GM18507 (cell line): ENCODE measurements at regions not wholly inside any gene's neighbourhood (a gene's known extent, or its start where the extent isn't known, plus 50 kb on each side); places are given as distances from the start of the nearest gene placed in this dataset.
"Not testable (repeated sequence)": the region's sequence is repeated elsewhere in the genome, so short reads cannot be mapped to it uniquely, and the experiment has no call there.

ENCODE experiments used
- DNase-seq: peaks from one replicate; pipeline ENCODE4 v3.0.0; 2011; ENCODE audit warnings: low read depth; ENCODE audit not compliant: insufficient read length; ENCODE audit errors: extremely low spot score
- FAIRE-seq: peaks from 2 replicates; lab custom pipeline; 2011; peaks lifted over from hg19 to GRCh38; lab: Jason Lieb, UNC

DNA sequence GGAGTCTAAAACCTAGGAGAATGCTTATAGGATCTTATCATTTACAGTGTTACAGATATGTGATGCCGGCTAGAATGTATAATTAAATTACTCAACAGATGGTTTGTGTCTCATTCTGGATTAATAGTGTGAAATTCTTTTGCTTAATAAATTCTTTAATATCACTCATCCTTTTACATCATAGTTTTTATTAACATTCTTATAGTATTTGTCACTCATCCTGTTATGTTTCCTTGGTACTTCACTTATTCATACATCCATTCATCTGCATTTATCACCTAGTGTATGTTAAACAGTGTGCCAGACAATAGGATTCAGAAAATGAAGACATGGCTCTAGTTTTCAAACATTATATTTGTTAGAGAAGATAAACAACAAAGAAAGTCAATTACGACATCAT is 468.7 kb downstream of the FRK start:
- FAIRE-seq (no peak), DNase-seq (no peak)

DNA sequence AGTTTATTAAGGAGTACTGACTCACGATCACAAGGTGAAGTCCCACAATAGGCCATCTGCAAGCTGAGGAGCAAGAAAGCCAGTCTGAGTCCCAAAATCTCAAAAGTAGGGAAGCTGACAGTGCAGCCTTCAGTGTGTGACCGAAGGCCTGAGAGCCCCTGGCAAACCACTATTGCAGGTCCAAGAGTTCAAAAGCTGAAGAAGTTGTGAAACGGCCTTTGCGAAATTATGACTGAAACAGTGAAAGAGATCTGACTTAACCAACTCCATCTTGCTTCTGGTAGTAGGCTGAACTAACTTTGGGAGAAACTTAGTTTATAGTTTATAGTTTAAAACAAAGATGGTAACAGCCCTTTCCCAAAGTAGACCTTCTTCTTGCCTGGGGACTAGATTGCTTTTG is 471.6 kb downstream of the FRK start:
- not testable (repeated sequence) for FAIRE-seq

DNA sequence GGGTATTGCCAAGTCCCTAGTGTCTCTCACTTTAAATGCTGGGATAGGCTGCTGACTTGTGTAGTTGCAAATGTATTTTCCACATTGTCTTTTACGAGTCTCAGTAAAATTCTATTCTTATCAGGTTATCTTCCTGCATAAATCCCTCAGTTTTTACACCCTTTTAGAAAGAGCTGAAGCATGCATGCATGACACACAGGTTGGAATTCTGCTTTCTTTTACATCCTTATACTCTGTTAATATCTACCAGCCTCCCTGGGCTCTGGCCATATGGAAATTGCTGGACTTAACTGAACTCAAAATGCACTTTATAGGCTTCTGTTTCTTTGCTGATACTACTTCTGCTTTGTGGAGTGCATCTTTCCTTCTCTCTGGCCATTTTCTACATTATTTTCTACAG is 477.4 kb downstream of the FRK start:
- DNase-seq (no peak), FAIRE-seq (no peak)

More for the DNA sequence above, 471.6 kb downstream of the FRK start:
- not testable (repeated sequence) for DNase-seq

DNA sequence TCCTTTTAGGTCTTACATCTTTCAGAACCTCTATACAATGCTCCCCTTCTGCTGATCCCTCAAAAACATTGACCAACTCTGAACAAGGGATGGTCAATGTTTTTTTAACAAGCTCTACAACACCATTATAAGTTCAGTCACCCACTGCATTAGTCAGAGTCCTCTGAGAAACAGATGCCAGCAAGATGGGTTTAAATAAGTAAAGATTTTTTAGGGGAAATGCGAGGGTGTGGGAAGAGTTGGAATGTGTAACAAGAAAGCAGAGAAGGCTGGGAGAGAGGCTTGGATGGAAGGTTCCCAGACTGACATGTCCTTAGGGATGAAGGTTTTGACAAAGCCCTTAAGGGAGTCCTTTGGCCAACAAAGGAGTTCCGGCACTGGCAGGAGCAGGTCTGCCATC is 478.3 kb downstream of the FRK start:
- no peak for FAIRE-seq
- DNase-seq = no peak

DNA sequence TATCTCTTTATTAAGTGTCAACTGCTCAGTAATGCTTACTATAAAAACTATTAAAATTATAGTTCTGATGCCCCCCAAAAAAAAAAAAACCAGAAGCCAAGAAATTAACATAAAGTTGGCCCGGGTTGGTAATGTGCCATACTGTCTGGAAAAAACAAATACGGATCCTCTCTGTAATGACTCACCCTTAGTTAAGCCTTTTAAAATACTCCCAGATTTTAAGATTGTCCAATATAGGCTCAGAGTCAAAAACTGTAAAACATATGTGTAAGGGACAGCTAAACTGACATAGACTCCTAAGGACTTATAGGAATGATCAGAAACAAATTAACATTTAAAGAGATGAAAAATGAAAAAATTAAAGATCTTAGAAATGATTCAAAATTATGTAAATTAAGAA is 481.1 kb downstream of the FRK start:
- peak; percentile 73 for FAIRE-seq
- DNase-seq = not testable (repeated sequence)

DNA sequence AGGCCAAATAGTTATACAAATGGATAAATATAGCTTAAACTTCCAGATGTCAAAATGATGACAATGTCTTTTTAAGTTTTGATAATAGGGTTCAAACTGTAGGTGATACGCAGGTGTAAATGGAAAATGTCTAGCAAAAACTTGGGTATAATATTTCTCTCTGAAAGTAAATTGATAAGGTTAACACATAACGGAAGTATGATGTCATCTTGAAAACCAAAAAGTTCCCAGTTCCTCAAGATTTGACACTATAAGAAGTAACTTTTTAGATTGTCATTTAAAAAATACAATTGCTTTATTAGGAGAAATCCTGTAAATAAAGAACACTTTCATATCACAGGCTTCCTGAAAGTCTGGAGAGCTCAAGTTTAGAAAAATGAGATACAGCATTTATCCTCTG is 483.4 kb downstream of the FRK start:
- no peak for FAIRE-seq
- DNase-seq = no peak

DNA sequence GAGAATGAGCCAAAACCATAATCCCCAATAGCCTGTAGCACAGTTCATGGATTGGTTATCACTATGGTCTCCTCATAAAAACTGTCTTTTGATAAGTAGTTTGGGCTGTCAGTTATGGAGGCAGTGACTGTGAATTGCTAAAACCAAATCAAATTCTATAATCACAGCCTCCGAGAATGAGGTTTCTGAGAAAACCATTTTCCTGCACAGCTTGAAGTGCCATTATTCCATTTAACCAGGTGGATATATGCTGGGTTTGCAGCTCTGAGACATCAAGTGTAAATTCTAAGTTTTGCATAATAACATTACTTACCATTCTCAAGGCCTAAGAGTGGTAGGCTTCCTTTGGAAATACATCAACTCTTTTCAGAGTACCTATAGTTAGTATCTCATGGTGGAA is 485.4 kb downstream of the FRK start:
- FAIRE-seq (no peak), DNase-seq (no peak)

DNA sequence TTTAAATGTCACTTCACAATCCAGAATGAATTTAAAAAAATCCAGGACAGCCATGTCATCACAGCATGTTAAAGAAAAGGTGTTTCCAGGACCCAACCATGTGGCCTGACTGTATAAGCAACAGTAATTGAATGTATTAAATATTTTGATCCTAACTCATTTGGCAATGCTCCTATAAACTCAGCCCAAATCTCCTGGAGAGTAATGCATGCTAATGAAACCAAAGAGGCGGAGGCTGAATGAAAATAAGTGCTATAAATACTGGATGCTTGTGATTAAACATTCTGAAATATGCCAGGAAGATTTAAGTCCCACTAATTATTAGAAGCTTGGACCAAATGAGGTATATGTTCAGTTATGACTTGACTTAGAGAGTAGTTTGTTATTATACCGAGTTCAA is 486.8 kb downstream of the FRK start:
- DNase-seq (no peak), FAIRE-seq (no peak)

DNA sequence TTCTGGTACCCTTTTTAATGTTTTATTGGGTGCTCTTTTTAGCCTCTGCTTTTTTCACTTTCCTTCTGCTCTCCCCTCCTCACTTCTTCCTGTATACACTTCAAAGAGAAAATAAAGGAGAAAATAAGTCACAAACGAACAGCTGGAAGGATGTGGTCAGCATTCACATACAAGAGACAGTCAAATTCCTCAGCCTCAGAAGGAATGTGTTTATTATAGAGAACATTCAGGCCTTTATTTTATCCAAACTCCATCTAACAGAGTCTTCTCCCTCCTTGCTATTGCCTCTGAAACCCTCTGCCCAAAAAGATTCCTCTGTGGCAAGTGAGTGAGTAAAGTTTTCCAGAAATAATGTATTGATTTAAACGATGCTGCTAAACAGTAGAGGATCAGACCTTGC is 490.4 kb downstream of the FRK start:
- DNase-seq = no peak
- no peak for FAIRE-seq

DNA sequence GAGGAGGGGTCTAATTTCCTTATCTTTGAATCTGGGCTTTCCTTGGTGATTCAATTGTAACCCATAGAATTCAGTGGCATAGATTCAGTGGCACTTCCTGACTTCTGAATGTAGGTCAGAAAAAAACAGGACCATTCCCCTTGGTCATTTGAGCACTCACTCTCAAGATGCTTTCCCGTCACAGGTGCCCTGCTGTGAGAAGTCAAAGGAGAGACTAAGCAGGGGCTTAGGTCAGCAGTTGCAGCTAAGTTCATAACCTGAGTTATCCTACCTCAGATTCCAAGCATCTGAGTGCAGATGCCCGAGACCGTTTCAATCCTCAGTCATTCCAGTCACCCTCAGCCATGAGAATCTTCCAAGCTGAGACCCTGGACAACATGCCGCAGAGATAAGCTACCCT is 506.6 kb downstream of the FRK start:
- FAIRE-seq (no peak), DNase-seq (no peak)

DNA sequence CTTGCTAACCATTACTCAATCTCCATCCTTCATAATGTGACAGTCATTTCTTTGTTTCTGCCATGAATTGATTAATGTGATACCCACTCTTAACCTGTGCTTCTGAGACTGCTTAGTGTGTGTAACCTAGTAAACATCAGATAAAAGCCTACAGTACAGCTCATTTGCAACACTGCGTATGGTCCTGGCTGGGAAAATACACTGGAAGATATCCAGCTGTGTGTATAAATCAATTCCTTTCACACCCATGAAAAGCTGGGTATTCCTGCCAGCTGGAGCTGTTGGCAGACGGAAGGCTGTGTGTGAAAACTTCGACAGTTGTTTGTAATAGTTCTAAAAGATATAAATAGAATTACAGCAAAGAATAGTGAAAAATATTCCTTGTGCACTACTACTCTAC is 509.2 kb downstream of the FRK start:
- DNase-seq (no peak), FAIRE-seq (no peak)

DNA sequence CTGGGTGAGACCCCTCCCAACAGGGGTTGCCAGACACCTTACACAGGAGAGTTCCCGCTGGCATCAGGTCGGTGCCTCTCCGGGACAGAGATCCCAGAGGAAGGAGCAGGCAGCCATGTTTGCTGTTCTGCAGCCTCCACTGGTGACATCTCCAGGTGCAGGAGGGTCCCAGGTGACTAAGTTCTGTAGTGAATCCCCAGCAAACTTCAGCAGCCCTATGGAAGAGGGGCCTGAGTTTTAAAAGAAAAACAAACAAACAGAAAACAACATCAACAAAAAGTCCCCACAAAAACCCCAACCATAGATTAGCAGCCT is 515.1 kb downstream of the FRK start:
- DNase-seq (no peak), FAIRE-seq (no peak)

DNA sequence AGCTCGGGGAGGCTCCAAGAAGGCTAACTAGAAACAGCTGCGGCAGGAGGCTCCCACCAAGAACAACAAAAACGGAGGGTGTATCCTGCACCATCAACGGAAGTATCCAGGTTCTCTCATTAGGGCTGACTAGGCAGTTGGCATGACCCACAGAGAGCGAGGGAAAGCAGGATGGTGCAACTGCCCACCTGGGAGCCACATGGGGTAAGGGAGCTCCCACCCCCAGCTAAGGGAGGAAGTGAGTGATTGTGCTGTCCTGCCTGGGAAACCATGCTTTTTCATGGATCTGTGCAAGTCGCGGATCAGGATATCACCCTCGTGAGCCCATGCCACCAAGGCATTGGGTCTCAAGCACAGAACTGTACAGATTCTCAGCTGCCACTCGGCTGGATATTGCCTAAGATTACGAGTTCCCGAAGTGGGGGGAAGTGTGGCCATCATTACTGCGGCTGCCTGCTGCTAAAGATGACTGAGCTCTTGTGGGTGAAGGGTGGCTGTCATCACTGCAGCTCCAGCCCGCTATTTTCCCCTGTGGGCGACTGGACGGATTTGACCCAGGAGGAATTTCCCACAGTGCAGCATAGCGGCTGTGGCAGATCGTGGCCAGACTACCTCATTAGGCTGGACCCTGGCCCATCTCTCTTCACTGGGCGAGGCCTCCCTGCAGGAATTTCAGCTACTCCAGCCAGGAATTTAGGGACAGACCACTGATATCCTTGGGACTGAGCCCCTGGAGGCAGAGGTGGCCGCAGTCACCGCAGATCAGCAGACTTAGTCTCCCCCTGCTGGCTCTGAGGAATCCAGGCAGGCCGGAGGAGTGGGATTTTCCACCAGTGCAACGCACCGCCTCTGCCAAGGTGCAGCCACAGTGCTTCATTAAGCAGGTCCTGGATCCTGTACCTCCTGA is 515.7 kb downstream of the FRK start:
- DNase-seq = no peak
- no peak for FAIRE-seq

DNA sequence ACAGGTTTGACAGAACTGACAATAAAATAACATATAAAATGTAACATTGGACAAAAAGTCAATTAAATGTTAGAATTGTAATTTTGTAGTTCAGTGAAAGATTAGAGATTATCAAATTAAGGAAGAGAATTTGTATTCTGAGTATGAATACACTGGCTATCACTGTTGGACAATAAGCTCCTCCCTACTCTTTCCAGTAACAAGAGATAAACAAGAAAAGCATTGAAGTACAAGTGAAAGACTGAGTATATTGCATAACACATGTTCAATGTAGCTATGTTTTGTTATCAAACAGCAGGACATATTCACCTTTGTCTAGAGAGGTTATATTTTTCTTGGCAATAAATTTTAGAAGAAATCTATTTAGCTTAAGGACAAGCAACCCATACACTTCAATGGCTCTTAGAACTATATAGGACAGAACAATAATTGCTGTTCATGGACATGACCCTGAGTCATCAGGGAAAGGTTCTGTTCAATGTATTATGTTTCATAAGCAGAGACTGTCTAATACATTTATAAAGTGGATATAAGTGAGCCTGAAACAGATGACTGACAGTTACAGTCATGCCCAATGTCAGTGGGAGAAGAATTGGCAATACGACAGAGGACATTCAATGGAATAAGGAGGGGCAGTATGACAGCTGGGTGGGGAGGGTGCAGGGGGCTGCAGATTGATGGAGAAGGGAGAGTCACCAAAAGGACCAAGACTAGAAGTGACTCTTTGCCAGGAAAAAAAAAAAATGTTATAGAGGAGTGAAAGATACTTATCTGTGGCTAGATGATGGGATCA is 520.4 kb downstream of the FRK start:
- DNase-seq (no peak), FAIRE-seq (no peak)

DNA sequence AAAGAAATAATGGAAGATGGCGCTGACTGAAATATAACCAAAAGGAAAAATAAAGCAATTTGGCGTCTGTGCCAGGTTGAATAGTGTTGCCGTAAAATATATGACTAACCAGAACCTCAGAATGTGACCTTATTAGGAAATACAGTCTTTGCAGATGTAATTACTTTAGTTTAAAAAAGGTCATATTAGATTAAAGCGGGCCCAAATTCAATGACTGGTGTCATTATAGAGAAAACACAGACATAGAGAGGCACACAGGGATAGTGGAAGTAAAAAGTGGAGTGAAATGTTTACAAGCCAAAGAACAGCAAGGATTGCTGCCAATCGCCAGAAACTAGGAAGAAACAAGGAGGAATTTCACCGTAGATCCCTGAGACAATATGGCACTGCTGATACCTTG is 521.2 kb downstream of the FRK start:
- no peak for FAIRE-seq
- no peak for DNase-seq

DNA sequence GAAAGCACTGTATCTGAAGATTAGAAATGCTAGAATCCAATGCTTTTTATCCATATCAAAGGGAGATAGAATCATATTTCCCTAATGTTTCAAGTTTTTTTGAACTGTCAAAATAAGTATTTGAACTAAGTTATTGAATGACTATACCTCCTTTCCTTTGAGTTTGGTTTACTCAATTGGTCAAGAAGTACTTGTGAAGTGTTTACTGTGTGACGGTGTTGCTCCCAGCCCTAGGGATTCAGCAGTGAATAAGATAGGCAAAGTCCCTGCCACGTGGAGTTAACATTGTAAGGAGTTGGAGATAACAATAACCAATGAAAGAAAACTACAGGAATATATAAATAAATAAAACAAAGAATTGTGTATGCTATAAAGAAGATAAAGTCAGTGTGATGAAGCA is 535.9 kb downstream of the FRK start:
- FAIRE-seq = no peak
- no peak for DNase-seq

DNA sequence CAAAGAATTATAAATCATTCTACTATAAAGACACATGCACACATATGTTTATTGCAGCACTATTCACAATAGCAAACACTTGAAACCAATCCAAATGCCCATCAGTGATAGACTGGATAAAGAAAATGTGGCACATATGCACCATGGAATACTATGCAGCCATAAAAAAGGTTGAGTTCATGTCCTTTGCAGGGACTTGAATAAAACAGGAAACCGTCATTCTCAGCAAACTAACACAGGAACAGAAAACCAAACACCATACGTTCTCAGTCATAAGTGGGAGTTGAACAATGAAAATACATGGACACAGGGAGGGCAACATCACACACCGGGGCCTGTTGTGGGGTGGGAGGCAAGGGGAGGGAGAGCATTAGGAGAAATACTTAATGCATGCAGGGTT is 538.9 kb downstream of the FRK start:
- FAIRE-seq, DNase-seq: not testable (repeated sequence)

DNA sequence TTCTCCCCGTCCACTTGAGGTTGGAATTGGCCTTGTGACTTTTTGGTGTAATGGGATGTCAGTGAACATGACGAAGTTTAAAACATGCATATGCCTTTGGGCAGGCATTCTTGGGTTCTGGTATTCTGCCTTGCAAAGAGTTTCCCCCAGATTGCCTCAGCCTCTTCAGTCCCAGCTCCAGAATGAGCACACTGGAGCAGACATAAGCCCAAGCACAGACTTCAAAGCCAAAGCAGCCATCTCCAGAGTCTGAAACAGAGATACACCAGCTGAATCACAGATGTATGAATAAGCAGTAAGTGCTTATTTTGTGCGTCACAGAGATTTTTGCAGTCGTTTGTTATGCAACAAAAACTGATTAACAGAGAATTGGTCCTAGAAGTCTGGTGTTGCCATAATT is 546.0 kb downstream of the FRK start:
- no peak for FAIRE-seq
- no peak for DNase-seq

DNA sequence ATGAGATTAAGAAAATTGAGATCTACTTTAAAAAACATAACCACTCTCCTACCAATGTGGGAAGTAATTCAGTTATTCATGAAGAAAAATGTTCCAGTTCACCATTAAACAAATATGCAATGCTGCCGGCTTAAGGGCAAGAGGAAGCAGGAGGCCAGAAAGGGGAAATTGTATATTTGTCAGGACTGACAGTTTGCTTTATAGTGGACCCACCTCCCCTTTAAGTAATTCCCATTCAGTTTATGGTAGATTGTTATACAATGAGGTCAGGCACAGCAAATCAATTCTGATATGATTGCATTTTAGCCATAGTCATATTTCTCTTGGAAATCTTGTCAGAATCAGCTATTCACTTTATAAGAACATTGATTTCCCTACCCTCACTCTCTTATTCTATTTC is 547.8 kb downstream of the FRK start:
- no peak for FAIRE-seq
- no peak for DNase-seq

DNA sequence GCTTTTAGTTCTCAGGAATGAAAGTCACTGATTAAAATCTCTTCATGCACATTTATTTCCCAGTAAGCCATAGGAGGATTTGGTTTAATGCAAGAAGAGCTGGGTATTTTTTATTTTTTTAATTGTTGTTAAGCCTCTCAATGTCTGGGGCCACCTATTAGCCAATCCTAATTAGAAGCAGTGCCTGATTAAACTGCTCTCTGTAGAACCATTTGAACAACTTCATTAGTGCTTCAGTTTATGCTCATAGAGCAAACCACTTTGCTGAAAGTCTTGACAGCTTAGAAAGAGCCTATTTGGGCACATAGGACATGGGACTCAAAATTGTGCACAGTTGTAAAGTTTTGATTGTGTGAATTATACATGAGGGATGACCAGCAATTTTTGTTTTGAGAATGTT is 548.9 kb downstream of the FRK start:
- DNase-seq (no peak), FAIRE-seq (no peak)

DNA sequence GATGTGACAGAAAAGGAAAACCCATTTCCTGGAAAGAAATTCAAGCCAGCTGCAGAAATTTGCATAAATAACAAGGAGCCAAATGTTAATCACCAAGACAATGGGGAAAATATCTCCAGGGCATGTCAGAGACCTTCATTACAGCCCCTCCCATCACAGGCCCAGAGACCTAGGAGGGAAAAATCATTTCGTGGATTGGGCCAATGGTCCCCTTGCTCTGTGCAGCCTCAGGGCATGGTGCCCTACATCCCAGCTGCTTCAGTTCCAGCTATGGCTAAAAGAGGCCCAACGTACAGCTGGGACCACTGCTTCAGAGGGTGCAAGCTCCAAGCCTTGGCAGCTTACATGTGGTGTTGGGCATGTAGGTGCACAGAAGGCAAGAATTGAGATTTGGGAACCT is 558.3 kb downstream of the FRK start:
- DNase-seq, FAIRE-seq: not testable (repeated sequence)
